NCI-H1436 (cell line): ENCODE measurements at regions not wholly inside any gene's neighbourhood (a gene's known extent, or its start where the extent isn't known, plus 50 kb on each side); places are given as distances from the start of the nearest gene placed in this dataset.
A peak's percentile ranks its signal among the peaks of the same experiment; 100 is the strongest.
"Not testable (repeated sequence)": the region's sequence is repeated elsewhere in the genome, so short reads cannot be mapped to it uniquely, and the experiment has no call there.

Experiments
- DNase-seq: peaks from one replicate; lab custom pipeline; 2025; lab: John Stamatoyannopoulos, UW

DNA sequence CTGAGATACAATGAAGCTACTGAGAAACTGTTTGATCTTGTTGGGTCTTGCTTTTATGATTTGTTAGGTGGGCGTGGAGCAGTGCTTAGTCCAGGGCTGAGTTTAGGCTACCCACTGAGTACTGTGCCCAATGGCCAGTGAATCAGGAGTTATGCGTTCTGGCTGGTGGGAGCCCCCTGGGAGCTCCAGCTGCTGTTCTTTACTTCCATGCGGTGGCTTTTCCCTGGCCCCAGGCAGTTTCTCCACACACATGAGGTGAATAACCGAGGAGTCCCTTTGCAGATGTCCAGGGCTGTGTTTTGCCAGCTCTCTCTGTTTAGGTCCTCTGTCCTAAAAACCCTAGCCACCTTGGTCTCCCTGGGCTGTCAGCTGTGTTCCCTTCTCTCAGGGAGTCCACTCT, 106.5 kb downstream of the KLF13 start:
- DNase-seq: no peak

DNA sequence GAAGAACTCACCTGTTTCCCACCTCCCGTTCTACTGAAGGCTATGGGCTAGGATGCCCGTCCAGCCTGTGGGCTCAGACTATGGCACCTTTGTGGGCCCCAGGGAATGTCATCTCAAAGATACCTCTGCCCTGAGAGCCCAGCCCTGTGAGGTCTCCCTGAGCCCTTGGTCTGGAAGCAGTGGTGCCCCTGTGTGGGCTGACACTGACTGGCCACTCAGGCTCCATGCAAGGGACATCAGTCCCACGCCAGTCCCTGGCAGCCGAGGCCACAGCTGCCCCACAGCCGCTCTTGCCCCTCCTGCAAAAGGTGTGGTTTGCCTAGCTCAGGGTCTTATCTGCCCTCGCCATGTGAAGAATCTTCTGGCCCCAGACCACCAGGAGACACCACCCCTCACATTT, 106.9 kb downstream of the KLF13 start:
- no peak for DNase-seq

DNA sequence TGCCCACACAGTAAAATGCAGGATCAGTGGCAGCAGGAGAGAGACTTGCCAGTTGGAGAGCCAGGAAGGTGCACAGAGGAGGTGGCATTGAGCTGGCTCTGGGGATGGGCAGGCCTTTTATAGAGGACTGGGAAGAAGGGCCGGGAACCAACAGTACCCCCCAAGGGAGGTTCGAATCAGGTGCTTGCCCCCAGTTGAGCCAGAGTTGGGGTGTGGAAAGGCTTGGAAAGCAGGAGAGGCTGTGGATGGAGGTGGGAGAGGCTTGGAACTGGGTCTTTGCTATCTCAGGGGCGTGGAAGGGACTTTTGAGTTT, 107.6 kb downstream of the KLF13 start:
- no peak for DNase-seq

DNA sequence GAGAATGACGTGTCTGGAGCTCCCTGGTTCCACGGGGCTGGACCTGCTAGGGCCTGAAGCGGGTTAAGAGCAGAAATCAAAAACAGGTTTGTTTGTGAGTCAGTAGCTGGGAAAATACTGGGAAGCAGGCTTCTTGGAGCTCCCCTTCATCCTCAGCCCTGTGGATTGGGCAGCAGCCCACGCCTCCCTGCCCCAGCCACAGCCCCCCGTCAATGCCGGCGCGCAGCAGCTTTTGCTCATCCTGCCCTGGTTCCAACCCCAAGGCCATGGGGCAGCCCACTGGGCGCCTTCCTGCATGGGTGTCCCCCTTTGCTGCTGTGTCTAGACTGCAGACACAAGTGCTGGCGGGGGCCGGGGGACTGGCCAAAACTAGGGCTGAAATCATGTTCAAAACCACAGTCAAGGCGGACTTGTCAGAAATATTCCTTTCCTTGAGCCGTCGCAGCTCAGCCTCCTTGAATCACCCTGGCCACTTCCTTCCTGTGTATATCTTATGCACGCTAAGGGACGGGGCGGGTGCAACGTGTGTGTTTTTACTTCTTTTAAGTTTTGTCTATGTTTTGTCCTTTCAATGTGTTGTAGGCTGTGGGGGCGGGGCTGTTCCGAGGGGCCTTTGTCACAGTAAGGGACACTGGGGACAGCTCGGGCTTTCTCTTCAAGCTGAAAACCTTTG, 108.1 kb downstream of the KLF13 start:
- no peak for DNase-seq

DNA sequence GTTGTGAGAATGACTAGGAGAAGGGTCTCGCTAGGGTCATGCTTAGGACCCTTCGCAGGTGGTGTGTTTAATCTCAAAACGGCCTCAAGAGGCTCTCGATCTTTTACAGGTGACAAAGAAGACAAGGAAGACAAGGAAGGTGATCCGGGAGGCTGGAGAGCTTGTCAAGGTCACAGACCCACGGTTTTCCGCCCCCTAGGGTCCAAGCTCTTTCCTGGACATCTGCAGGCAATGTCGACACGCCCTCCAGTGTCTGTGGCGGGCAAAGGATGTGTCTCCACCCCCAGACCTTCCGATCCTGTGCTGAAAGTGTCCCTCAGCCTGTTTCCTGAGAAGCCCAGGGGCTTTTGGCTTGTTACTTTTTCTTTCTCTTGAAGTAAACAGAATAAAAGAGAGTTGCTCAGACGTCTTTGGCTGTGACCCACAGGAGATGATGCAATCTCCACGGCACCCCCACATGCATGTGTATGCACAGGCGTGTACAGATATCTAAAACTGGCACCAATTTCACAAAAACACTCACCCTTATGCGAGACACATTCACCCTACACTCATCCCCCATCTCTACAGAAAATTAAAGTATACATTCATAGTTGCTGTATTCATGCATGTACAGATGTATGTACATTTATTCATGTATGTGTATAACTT, 108.8 kb downstream of the KLF13 start:
- no peak for DNase-seq

DNA sequence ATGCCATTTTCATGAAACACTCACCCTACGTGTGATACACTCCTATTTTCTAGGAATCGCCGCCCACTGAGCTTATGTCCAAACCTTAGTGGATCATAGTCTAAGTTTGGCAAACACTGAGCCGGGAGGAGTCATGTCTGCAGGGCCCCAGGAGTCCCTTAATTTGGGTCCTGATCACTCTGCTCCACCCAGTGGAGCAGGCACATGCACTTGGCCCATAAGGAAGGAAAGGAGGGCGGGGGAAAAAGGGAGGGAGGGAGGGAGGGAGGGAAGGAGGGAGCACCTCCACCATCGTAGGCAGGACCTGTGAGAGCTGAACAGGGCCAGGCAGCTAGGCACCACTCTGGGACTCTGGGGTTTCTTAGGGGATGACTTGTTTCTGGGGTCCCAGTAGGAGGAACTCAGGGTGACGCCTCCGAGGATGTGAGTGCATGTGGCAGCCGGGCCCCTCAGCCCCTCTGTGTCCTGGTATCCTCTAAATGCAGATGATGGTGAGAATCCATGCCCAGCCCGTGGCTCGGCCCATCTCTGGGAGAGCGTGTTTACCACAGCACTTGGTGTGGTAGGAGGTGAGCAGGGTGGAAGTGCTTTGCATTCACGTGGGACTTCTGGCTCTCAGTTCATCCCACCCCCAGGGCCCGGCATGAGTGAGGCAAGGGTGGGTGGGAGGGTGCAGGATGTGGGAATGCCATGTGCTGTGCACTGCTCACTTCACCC, 109.4 kb downstream of the KLF13 start:
- DNase-seq: no peak

DNA sequence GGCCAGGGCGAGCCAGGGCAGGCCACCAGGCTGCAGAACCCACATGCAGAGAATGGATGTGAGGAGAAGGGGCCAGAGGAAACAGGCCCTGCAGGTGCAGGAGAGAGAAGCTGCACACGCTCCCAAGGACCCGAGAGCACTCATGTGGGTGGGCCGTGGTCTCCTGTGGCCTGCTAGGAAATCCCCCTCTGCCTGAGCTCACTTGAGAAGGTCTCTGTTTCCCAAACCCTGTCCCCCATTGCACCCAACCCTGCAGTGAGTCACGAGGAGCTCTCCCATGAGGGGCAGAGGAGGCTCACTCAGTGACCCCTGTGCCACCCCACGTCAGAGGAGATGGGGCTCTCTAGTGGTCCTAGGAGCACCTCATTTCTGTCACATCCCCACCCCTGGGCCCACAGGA, 111.1 kb downstream of the KLF13 start:
- no peak for DNase-seq

DNA sequence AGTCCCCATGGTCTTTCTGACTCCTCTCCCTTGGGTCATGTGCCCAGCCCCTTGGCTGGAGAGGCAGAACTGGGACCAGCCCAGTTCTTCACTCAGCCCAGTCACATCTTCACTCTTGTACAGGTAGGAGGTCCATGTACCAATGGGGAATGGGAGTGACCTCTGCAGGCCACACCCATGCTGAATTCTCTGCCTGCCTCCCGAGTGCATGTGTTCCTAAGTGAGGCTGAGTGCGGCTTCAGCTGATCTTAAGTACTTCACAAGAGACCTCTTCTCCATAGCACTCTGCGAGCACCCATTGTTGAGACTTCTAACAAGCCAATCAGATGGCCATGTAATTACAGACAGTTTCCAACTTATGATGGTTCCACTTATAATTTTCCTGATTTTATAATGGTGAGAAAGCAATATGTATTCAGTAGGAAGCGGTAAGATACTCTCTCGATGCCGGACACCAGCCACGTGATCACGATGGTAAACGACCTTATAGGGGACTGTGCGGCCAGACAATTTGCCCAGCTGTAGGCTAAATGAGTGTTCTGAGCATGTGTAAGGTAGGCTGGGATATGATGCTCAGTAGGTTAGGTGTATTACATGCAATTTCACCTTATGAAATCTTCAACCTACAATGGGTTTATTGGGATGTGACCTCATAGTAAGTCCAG, 112.1 kb downstream of the KLF13 start:
- DNase-seq: peak; percentile 42

DNA sequence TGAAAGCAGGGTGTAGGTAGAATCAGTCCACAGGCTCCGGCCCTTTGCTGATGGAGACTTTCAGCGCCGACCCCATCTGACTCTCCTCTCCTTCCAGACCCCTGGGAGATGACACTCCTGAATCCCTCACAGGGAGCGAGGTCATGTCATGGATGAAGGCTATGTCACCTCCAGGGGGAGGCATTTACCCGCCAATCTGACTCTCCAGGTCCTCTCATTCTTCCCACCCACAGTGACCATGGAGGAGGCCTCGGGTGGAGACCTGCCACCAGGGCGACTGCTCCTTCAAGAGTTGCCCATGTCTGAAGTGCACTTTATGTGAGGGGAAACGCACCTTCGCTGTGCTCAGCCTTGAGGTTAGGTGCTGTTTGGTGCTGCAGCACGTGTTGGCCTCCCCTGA, 112.7 kb downstream of the KLF13 start:
- no peak for DNase-seq

DNA sequence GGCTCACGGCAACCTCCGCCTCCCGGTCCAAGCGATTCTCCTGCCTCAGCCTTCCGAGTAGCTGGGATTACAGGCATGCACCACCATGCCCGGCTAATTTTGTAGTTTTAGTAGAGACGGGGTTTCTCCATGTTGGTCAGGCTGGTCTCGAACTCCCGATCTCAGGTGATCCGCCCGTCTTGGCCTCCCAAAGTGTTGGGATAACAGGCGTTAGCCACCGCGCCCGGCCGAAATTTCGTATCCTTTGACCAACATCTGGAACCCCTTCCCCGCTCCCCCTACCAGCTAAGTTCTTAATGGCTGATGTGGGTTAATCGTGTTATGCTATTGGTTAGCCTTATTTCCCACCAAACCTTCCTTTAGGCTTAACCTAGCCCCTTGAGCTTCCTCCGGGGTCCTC, 113.6 kb downstream of the KLF13 start:
- not testable (repeated sequence) for DNase-seq

DNA sequence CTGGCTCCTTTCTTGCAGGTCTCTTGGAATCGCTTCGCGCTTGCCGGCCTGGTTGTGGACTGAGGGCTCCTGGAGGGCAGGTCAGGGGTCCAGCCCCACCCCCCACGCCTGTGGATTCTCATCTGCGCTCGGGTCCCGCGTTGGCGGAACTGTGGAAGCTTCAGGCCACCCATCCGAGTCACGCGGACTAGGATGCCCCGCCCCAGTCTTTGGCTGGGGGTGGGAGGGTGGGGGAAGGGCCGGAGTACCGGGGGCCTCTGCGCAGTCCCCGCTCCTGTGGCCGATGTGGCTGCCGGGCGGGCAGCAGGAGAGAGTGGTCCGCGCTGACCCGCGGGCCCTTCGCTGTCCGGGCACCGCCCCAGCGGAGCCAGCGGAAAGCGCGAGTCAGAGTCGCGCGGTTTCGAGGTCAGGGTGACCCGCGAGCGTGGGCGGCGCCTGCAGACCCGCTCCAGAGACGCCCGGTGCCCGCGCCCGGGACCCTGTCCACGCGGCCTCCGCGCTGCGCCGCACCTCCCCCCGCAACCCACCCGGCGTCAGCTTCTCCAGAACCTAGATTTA, 114.2 kb downstream of the KLF13 start:
- DNase-seq: no peak

DNA sequence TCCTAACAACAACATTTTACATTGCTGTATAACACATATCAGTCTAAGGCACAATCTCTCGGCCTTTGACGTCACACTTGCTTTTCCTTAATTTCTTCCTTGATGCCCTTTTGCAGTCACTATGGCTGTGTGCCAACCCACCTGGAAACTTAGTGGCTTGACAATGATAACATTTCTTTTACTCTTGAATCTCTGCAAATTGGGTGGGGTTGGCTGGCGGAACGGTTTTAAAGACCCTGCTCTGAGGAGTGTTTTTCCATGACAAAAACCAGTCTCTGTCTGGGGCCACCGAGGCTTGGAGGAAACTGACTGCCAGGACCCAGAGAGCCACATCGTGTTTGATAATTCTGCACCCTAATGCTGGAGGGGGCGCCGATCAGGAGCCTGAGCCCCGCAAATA, 115.6 kb downstream of the KLF13 start:
- DNase-seq: no peak

DNA sequence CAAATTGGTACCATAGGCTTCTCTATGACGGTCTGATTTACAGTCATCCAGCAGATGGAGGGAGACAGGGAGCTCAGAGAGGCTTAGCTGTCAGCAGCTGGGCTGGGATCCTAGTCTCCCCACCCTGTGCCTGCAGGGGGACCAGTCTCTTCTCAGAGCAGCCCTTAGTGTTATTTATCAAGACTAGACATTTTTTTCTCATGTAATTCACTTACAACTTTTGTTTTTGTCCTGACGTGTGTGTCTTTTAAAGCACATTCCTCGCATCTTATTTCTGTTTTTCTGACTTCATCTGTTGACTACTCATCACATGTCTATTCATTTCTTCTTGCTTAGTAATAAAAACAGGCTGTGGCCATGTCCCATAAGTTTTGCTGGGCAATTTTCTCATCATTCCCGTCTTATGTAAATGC, 116.1 kb downstream of the KLF13 start:
- no peak for DNase-seq

DNA sequence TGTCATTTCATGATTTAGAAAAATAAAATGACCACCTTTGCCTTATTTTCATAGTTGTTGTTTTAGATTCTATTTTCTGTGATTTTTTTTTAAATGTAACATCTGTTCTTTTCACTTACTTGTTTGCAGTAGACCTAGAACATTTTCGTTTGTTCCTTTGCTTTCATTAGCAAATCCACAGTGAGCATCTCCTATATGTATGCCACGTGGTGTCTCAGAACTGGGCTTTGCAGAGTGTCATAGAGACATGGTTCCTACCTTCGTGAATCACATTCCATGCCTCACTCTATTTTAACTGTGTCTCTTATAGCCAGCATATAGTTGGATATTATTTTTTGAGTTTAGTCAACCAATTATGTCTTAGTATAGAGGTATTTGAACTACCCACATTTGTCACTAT, 118.2 kb downstream of the KLF13 start:
- DNase-seq: no peak

DNA sequence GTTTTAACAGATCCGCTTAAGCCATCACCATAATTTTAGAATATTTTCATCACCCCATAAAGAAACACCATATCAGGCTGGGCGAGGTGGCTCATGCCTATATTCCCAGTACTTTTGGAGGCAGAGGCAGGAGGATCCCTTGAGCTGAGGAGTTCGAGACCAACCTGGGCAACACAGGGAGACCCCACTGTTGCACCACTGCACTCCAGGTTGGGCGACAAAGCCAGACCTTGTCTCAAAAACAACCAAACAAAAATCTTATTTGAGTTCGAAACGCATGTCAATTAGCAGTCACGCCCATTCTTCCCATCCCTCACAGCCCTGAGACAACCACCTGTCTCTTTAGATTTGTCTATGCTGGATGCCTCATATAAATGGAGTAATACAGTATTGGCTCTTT, 119.9 kb downstream of the KLF13 start:
- DNase-seq: no peak

DNA sequence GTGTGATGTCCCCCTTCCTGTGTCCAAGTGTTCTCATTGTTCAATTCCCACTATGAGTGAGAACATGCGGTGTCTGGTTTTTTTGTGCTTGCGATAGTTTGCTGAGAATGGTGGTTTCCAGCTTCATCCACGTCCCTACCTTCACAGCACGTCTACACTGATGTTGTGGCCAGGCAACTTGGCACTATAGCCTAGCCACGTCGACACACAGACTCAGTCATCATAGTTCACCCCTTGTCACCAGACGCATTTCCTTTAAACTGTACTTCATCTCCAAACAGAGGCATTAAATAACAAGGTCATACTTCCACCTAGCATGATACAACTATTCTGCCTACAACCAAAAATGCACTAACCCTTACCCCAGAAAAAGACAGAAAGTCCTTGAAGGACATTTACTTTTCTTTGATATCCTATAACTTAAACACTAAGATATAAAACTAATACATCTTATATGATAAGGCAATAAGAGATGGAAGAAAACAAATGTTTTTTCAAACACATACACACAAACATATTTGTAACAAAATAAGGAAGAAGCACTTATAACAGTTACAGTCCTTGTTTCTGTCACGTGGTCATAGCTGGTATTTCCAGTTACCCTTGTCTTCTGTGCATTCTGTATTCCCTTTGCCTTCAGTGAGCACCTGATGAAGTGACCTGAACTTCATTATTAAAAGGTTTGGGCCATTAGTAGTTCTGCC, 121.4 kb downstream of the KLF13 start:
- DNase-seq: no peak

DNA sequence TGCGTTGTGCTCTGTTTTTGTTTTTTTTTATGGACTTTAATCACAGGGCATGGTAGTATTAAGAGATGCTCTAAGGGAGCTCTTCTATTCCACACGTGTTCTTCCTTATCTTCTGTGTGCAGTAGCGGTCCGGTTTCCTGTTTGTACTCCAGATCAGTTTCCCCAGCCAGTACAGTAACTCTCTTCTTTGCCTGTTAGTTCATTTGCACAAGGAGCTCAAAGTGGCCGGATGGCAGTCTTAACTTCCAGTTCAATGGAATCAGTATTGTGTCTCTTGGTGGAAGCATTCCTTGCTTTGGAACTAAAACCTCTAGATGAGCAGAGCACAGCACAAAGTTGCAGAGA, 122.0 kb downstream of the KLF13 start:
- no peak for DNase-seq

DNA sequence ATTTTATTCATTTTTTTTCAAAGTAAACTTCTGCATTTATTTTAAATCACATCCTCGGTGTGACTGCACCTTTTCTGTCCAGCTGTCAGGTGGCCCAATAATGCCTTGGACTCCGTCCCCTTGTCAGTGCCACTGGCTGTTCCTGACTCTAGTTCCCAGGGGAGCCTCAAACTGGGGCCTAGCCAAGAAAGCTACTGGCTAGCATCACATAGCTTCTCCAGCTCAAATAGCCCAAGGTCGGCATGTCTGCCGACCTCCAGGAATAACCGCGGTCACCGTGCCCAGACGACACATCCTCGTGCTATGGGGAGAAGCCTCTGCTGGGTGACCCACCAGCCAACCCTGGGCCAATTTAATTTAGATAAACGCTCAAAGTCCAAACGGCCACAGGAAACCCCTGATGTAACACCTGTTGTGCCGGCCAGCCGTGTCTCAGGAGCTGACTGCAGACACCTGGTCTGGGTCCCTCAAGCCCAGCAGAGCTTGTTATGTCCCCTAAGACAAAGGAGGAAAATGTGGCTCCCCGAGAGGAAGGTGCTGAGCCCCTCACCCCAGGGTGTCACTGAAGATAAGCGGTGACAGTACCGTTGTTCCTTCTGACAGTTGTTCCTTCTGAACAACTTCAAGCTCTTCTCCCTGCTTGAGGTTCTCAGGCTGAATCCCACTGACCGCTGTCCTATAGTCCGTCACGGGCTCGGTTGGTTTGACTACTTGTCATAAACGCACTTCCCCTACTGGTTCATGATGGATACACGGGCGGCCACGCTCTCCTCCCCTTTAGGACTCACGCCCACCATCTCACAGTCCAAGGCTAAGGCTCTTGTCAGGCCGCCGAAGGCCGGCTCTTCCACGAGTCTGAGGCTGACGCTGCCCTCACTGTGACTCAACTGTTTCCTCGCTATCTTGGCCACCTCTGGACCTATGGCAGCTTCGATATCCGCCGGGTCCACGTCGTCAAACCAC, 126.2 kb downstream of the KLF13 start:
- no peak for DNase-seq

DNA sequence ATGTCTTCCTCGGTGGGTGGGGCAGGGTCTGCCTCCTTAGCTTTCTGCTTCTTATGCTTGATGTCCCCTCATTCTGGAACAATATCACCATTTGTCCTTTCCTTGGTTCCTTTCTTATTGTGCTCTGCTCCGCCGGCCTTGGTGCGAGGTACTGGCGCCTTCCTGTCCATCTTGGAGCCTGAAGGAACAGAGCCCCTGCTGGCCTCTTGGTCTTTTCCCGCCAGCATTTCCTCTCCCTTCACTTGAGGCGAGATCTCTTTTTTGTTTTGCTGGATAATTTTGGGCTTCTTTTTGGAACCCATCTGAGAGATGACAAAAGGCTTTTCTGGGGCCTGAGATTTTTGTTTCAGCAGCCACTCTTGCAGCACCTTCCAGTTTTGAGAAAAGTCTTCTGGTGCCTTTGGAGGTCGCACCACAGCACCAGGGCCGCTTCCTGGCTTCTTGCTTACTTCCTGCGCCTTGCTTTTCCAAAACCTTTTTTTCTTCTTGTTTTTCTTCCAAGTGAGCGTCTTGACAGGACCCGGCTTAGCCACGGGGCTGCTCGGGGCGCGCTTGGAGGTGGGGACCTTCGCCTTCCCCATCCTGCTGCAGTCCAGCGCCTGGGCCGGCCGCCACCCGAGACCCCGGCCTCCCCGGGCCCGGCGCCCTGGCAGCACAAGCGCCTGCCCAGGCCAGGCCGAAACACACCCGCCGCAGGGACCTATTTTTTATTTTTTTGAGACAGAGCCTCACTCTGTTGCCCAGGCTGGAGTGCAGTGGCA, 127.1 kb downstream of the KLF13 start:
- no peak for DNase-seq

DNA sequence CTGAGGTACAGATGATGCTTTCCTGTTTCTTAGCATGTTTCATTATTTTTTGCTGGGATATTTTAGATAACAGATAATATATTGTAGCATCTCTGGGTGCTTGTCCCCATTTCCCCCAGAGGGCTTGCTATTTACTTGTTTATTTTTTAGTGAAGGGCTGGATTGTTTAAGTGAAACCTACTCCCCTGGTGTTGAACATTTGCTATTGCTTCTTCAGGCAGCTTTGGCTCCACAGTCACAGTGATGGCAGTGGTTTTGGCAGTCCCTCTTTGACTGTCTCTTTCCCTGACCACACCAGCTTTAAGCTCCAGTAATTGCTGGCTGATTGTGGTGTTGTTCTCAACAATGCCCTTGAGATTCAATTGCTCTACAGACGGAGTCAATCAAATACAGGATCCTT, 128.9 kb downstream of the KLF13 start:
- no peak for DNase-seq
